ENCODE measurements at regions not wholly inside any gene's neighbourhood (a gene's known extent, or its start where the extent isn't known, plus 50 kb on each side); places are given as distances from the start of the nearest gene placed in this dataset.

DNA sequence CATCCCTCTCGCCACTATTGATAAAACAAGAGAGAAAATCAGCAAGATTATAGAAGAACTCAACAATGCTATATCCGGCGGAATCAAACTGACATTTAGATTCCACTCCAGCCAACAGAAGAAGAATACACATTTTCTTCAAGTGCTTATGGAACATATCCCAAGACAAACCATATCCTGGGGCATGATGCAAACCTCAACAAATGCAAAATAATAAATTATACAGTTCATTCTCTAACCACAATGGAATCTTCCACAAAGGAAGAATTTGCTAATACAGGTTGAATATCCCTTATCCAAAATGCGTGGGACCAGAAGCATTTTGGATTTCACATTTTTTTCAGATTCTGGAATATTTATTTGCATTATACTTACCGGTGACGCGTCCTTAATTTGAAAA is 51.4 kb upstream of the YPEL5 start:
- DNase-seq (ENCODE audit: low read depth), result no peak
- no peak overlapping the region for H3K4me3 ChIP-seq (ENCODE audit: control insufficient read depth, low read depth, low read length)
- TF ChIP-seq, protein P1, sequence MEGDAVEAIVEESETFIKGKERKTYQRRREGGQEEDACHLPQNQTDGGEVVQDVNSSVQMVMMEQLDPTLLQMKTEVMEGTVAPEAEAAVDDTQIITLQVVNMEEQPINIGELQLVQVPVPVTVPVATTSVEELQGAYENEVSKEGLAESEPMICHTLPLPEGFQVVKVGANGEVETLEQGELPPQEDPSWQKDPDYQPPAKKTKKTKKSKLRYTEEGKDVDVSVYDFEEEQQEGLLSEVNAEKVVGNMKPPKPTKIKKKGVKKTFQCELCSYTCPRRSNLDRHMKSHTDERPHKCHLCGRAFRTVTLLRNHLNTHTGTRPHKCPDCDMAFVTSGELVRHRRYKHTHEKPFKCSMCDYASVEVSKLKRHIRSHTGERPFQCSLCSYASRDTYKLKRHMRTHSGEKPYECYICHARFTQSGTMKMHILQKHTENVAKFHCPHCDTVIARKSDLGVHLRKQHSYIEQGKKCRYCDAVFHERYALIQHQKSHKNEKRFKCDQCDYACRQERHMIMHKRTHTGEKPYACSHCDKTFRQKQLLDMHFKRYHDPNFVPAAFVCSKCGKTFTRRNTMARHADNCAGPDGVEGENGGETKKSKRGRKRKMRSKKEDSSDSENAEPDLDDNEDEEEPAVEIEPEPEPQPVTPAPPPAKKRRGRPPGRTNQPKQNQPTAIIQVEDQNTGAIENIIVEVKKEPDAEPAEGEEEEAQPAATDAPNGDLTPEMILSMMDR (conservative IDR thresholded peaks at IDR 0.05; ENCODE audit: control insufficient read depth, insufficient read depth, low read depth, low read length), result no peak

DNA sequence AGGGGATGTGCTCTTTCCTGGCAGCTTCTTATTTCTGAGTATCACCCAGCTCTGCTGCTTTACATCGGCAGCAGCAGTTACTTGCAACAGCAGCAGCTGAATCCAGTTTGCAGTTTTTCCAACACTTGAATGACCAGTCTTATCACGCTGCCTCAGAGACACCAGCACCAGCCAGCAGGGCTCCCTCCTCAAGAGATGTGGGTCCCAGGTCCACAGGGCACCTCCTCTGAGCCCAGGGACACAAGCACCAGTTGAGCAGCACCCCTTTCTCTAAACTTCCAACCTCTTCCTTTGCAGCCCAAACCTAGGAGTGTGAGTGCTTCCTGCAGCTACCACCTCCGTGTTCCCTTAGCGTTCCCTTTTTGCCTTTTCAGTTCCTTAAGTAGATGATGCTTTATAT is 50.4 kb upstream of the YPEL5 start:
- TF ChIP-seq, protein P1 (conservative IDR thresholded peaks at IDR 0.05; ENCODE audit: control insufficient read depth, insufficient read depth, low read depth, low read length), result no peak
- DNase-seq (ENCODE audit: low read depth), result no peak
- H3K4me3 ChIP-seq (ENCODE audit: control insufficient read depth, low read depth, low read length), result no peak overlapping the region
